Vagina (tissue), 2 donors: ENCODE measurements at regions not wholly inside any gene's neighbourhood (a gene's known extent, or its start where the extent isn't known, plus 50 kb on each side); places are given as distances from the start of the nearest gene placed in this dataset.

ENCODE experiments used
- CTCF ChIP-seq, 3 experiments: fragments of 450-650 bp in 2 of 3; fragments of 200-600 bp in 1 of 3; sonication (generic) in 1 of 3; IDR thresholded peaks; one replicate each; pipeline ENCODE4 v1.5.1; 2017 to 2019; ENCODE audit warnings: antibody characterized with exemption in 3 of 3, mild to moderate bottlenecking in 2 of 3, moderate library complexity in 2 of 3
- POLR2A ChIP-seq, 2 donors: fragments of 450-650 bp; IDR thresholded peaks; one replicate each; pipeline ENCODE4 v1.6.1; 2017; ENCODE audit warnings: antibody characterized with exemption in 2 of 2, mild to moderate bottlenecking in 2 of 2, moderate library complexity in 2 of 2
- POLR2AphosphoS5 ChIP-seq, 2 donors: sonication (generic); formaldehyde crosslinking; IDR thresholded peaks; one replicate each; pipeline ENCODE4 v1.9.0; 2017; ENCODE audit warnings: antibody characterized with exemption in 2 of 2, mild to moderate bottlenecking in 2 of 2, low read depth in 1 of 2; ENCODE audit not compliant: insufficient read depth in 1 of 2

GRCh38 chr6:24991810-24992467 is 56.2 kb upstream of the RIPOR2 start:
- no peak for TF ChIP-seq POLR2AphosphoS5 (IDR thresholded peaks at IDR 0.05; ENCODE audit: insufficient read depth in 1 of 2, low read depth in 1 of 2)
- TF ChIP-seq CTCF (IDR thresholded peaks at IDR 0.05) = peak; percentile 19 to 76 (median 49)
- no peak for TF ChIP-seq POLR2A (IDR thresholded peaks at IDR 0.05)
